ENCODE measurements at regions not wholly inside any gene's neighbourhood (a gene's known extent, or its start where the extent isn't known, plus 50 kb on each side); places are given as distances from the start of the nearest gene placed in this dataset.

GRCh38 chr10:130617985-130618384, 481.8 kb downstream of the GLRX3 start:
- no peak for DNase-seq (ENCODE audit: low read depth, low spot score)
- dilution Hi-C loops (cut with MboI; ENCODE audit: extremely low pct_ligation_motif_present, low sequenced_read_pairs): no loop called here

DNA sequence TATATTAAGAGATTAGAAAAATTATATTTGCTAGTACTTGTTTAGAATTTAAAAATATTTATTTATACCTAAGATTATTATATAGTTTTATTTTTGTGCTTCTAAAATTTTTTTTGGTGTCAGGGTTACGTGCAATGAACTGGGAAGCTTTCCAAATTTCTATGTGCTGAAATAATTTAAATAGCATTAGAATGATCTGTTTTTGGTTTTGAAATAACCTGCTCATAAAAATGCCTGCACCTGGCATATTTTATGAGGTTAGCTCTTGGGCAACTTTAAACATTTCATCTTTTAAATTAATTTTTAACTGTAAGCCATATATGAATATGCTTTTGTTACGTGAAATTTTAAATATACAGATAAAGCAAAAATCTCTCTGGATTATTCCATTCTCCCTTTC, 482.5 kb downstream of the GLRX3 start:
- Histone ChIP-seq H3K27me3 (ENCODE audit: control insufficient read depth, extremely low read depth, insufficient read depth, low read length) (no peaks in the 10 kb centered on the region), H3K4me3 (ENCODE audit: control insufficient read depth in 2 of 3, extremely low read depth in 1 of 3, insufficient read depth in 2 of 3, low read depth in 1 of 3, low read length in 3 of 3) (no peak overlapping the region), H4K20me1 (ENCODE audit: control insufficient read depth, extremely low read depth, insufficient read depth, low read length) (no peaks in the 10 kb centered on the region), H2AFZ (ENCODE audit: control insufficient read depth, low read length) (no peak overlapping the region), H3K36me3 (ENCODE audit: control insufficient read depth in 2 of 2, extremely low read depth in 1 of 2, insufficient read depth in 2 of 2, low read length in 2 of 2) (no peaks in the 10 kb centered on the region), H3K79me2 (ENCODE audit: control insufficient read depth, insufficient read depth, low read length) (no peaks in the 10 kb centered on the region), H3K9me1 (ENCODE audit: control insufficient read depth, extremely low read depth, insufficient read depth, low read length) (no peaks in the 10 kb centered on the region), H3K9me3 (ENCODE audit: control insufficient read depth, low read depth, low read length) (peaks cover 4% of the 10 kb centered on the region), H3K4me1 (ENCODE audit: control insufficient read depth, extremely low read depth, insufficient read depth, low read length) (no peaks in the 10 kb centered on the region), H3K27ac (ENCODE audit: control insufficient read depth, insufficient read depth, low read length) (no peak overlapping the region), H3K9ac (ENCODE audit: control insufficient read depth, extremely low read depth, insufficient read depth, low read length) (no peak overlapping the region), H3K4me2 (ENCODE audit: control insufficient read depth, extremely low read depth, insufficient read depth, low read depth, low read length) (no peak overlapping the region)
- no peak for FAIRE-seq
- dilution Hi-C loops (cut with MboI; ENCODE audit: extremely low pct_ligation_motif_present, low sequenced_read_pairs): no loop called here
- TF ChIP-seq, protein P1, sequence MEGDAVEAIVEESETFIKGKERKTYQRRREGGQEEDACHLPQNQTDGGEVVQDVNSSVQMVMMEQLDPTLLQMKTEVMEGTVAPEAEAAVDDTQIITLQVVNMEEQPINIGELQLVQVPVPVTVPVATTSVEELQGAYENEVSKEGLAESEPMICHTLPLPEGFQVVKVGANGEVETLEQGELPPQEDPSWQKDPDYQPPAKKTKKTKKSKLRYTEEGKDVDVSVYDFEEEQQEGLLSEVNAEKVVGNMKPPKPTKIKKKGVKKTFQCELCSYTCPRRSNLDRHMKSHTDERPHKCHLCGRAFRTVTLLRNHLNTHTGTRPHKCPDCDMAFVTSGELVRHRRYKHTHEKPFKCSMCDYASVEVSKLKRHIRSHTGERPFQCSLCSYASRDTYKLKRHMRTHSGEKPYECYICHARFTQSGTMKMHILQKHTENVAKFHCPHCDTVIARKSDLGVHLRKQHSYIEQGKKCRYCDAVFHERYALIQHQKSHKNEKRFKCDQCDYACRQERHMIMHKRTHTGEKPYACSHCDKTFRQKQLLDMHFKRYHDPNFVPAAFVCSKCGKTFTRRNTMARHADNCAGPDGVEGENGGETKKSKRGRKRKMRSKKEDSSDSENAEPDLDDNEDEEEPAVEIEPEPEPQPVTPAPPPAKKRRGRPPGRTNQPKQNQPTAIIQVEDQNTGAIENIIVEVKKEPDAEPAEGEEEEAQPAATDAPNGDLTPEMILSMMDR (optimal IDR thresholded peaks at IDR 0.05 in 1 of 3, IDR thresholded peaks at IDR 0.05 in 1 of 3, conservative IDR thresholded peaks at IDR 0.05 in 1 of 3; ENCODE audit: extremely low read depth in 1 of 3, insufficient read depth in 2 of 3, low read length in 3 of 3): no peak
- no peak for TF ChIP-seq EZH2 (IDR thresholded peaks at IDR 0.05; ENCODE audit: low read length)
- no peak for DNase-seq (ENCODE audit: low read depth, low spot score)

More at GRCh38 chr10:130617985-130618384, 481.8 kb downstream of the GLRX3 start:
- H3K36me3 ChIP-seq (ENCODE audit: control insufficient read depth in 2 of 2, extremely low read depth in 1 of 2, insufficient read depth in 2 of 2, low read length in 2 of 2): no peaks in the 10 kb centered on the region
- no peak for TF ChIP-seq EZH2 (IDR thresholded peaks at IDR 0.05; ENCODE audit: low read length)
- TF ChIP-seq, protein P1 (optimal IDR thresholded peaks at IDR 0.05 in 1 of 3, IDR thresholded peaks at IDR 0.05 in 1 of 3, conservative IDR thresholded peaks at IDR 0.05 in 1 of 3; ENCODE audit: extremely low read depth in 1 of 3, insufficient read depth in 2 of 3, low read length in 3 of 3): no peak
- no peak overlapping the region for H3K27ac ChIP-seq (ENCODE audit: control insufficient read depth, insufficient read depth, low read length)
- no peak for FAIRE-seq
- H3K27me3 ChIP-seq (ENCODE audit: control insufficient read depth, extremely low read depth, insufficient read depth, low read length): no peaks in the 10 kb centered on the region
- H3K9ac ChIP-seq (ENCODE audit: control insufficient read depth, extremely low read depth, insufficient read depth, low read length): no peak overlapping the region
- no peaks in the 10 kb centered on the region for H3K9me1 ChIP-seq (ENCODE audit: control insufficient read depth, extremely low read depth, insufficient read depth, low read length)
- H4K20me1 ChIP-seq (ENCODE audit: control insufficient read depth, extremely low read depth, insufficient read depth, low read length): no peaks in the 10 kb centered on the region
- H3K9me3 ChIP-seq (ENCODE audit: control insufficient read depth, low read depth, low read length): no peaks in the 10 kb centered on the region
- no peak overlapping the region for H2AFZ ChIP-seq (ENCODE audit: control insufficient read depth, low read length)
- H3K79me2 ChIP-seq (ENCODE audit: control insufficient read depth, insufficient read depth, low read length): no peaks in the 10 kb centered on the region
- H3K4me2 ChIP-seq (ENCODE audit: control insufficient read depth, extremely low read depth, insufficient read depth, low read depth, low read length): no peak overlapping the region
- no peaks in the 10 kb centered on the region for H3K4me1 ChIP-seq (ENCODE audit: control insufficient read depth, extremely low read depth, insufficient read depth, low read length)
- no peak overlapping the region for H3K4me3 ChIP-seq (ENCODE audit: control insufficient read depth in 2 of 3, extremely low read depth in 1 of 3, insufficient read depth in 2 of 3, low read depth in 1 of 3, low read length in 3 of 3)
